SKM-1 (cell line): ENCODE measurements at regions not wholly inside any gene's neighbourhood (a gene's known extent, or its start where the extent isn't known, plus 50 kb on each side); places are given as distances from the start of the nearest gene placed in this dataset.

Experiments used
- DNase-seq: peaks from one replicate; lab custom pipeline; 2025; ENCODE audit not compliant: unreplicated experiment; lab: John Stamatoyannopoulos, UW

DNA sequence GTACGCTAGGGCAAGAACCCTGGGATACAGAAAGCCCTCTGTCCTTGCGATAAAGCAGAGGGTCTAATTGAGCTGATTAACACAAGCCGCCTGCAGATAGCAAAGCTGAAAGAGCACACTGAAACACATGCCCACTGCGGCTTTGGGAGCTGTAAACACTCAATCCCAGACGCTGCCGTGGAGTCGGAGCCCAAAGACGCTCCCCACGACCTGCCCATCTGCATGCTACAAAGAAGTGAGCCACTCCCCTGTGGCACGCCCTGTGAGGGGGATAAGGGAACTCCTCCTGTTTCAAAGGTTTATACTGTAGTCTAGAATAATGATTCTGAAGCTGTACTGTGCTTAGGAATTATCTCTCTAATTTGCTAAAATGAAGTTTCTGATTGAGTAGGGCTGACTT, 985.6 kb upstream of the GHITM start:
- no peak for DNase-seq

DNA sequence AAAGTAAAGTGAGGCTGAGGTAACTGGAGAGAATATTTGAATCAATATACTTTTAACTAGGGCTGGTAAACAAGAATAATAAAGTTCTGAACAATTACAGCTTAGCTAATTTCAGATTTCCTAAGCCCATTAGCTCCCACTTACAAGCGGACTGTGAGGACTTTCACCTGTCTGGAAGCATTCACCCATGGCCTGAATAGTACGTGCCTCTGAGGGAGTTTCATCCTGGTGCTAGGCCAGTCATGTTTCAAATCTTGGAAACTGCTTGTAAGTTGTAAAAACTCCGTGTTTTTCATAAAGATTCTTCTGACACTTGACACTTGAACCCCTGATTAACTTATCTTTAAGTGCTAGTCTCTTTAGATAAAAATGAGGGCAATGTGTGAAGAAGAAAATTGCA, 975.2 kb upstream of the GHITM start:
- no peak for DNase-seq

DNA sequence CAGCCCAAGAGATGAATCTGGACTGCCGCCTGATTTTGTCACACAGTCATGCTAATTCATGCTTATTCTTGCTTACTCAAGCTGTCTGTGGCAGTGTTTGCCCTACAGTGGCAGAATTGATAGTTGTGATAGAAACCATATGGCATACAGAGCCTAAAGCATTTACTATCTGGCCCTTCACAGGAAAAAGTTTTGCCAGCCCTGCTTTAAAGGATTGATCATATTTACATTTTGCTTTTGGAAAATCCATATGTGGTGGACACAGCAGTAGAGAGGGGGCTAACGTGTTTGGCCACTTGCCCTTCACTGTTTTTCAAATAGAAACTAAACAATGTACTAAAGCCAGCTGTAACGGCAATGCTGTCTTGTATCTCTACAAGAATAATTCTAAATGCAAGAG, 974.0 kb upstream of the GHITM start:
- DNase-seq: no peak

DNA sequence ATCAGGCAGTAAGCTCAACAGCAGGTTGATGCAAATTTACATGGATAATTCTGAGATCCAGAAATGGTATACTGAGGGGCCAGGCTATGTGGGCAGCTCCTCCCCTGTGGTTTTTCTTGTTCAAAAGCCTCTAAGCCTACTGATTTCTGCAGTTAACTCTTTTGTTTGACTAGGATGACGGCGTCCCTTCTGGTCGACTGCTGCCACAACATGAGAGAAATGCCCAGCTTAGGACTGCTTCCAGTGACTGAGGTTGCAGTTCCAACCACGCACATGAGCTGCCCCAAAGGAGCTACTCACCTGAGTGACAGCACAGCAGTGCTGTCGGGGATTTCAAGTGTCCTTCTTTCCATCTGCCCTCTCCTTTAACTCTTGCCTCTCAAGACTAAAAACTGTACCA, 973.0 kb upstream of the GHITM start:
- DNase-seq: no peak

DNA sequence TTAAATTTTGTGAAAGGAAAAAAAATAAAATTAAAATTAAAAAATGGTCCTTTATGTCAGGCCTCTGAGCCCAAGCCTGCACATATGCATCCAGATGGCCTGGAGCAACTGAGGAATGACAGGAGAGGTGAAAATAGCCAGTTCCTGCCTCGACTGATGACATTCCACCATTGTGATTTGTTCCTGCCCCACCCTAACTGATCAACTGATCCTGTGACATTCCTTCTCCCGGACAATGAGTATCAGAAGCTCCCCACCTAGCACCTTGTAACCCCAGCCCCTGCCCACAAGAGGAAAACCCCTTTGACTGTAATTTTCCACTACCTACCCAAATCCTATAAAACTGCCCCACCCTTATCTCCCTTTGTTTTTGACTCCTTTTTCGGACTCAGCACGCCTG, 972.2 kb upstream of the GHITM start:
- DNase-seq: no peak

DNA sequence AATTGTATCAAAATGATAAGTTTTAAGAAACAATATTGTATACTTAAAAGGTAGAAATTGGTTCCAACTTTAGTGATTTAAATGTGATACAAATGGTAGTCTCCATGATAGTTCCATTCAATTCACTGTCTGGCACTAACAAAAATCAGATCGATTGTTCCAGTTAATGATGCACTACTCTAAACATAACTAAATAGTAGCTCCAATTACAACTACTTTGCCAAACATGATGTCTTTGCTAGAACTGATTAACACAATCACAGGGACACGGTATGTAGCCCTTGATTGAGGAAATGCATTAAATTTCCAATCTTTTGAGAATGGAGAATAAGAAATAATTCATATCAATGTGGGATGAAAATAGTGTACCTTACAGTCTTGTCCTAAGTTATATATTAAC, 962.4 kb upstream of the GHITM start:
- DNase-seq: no peak

DNA sequence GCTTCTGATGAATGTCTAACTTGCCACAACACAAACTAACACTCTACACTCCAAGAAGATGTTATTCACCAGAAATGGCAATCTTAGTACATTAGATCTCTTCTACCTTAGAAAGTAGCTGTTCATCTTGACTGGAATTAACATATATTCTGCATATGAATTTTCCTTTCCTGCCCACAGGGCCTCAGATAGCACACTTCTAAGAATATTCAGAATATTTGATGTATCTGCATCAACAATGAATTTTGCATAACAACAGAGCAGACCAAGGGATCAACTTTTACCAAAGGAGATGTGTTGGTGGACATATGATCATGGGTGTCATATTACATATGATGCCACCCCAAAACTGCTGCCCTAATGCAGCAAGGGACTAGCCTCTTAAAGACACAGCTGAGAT, 960.8 kb upstream of the GHITM start:
- no peak for DNase-seq

DNA sequence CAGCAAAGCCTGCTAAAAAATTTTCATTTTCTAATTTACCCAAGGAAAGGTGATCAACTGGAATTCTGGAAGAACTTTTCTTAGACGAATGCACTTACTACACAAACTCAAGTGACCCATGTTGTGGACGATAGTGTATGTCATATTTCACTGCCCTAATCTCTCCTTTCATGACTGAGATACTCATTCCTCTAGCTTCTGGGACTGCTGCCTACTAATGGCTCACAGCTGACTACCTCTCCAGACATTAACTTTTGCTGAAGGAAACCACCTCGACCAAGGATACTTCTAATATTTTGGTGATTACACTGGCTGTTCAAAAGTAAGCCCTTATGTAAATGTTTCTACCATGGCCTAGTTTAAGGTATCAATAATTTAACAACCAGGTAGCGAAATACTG, 959.9 kb upstream of the GHITM start:
- no peak for DNase-seq

DNA sequence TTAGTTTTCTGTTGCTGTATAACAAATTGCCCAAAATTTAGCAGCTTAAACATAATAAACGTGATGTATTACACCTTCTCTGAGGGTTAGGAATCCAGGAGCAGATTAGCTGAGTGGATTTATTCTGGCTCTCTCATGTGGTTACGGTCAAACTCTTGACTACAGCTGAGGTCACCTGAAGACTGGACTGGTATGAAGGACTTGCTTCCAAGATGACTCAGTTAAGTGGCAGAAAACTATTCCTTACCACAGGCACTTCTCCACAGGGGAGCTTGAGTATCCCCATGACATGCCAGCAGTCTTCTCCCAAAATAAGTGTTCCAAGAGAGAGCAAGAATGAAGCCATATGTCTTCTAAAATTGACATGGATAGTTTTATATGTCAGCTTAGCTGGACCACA, 957.2 kb upstream of the GHITM start:
- DNase-seq: no peak

DNA sequence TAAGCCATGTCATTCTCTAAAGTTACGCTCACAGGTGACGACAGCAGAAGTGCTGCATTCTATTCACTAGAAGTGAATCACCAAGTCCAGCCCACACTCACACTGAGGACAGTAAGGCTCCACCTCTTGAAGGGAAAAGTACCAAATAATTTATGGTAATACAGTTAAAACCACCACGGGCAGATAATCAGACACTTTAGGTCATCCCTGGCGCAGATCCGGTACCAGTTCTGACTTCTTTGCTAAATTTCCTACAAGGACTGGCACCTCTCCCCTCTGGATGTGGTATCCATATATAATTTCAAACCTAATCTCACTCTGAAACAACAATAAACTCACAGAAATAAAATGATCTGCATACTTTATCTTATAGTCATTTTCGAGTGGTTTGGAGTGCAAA, 954.7 kb upstream of the GHITM start:
- DNase-seq: no peak

DNA sequence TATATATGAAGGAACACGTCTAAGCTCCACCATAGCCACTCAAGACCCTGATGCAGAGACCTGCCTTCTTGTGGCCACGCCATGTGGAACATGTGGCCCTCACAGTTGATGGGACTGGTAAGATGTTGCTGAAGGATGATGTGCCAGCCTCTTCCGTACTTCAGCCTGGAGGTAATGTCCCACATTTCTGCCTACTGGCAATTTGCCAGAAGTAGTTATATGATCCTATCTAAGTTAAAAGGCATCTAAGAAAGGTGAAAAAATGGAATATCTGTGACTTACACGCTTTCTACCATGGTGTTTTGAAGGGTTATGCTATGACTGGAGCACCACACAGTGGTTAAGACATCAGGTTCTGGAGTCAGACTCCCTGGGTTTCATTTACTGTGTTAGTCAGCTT, 948.7 kb upstream of the GHITM start:
- no peak for DNase-seq

DNA sequence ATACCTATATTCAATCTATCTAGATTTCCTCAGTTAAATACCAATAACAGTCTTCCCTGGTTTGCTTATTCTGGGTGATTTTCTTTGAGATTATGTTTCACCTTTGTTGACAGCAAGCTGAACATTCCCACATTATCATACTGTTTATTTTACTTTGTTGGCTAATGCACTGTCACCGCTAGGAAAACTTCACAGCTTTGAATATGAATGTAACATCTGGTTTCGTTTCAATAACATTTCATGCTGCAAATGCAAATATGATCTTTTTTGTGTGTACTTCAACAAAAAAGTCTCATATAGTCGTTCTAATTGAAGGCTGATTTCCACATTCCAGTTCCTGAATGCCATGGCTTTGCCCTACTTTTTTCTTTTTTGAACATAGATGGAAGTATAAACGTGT, 946.3 kb upstream of the GHITM start:
- no peak for DNase-seq

DNA sequence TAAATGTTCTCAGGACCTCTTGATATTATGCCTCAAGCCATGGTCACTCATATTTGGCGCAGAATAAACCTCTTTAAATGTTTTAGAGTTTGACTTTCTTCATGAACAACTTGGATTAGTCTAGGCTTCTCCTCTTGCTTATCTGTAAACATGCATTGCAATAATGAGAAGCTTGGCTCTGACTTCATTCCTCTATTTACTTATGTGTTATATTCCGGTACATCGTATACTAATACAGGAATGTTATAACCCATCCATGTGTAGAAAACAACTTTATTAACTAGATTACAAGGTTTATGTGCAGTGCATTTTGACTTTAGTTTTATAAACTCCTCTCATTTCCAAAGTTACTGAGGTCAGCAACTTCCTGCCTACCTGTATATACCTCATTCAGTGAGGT, 944.3 kb upstream of the GHITM start:
- no peak for DNase-seq

DNA sequence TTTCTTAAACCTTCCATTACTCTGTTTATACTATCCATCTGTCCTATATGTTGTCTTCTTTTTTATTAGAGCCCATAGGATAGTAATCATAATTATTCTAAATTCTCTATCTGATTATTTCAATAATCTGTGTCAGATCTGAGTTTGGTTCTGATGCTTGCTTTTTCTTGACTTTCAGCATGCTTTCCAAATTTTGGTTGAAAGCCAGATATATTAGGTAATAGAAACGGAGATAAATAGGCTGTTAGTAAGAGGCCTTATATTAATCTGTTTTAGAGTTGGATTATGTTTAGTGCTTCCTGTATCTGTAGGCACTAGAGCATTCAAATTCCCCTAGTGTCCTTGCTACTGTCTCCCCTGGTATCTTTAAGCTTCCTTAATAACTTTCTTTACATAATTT, 939.9 kb upstream of the GHITM start:
- no peak for DNase-seq

DNA sequence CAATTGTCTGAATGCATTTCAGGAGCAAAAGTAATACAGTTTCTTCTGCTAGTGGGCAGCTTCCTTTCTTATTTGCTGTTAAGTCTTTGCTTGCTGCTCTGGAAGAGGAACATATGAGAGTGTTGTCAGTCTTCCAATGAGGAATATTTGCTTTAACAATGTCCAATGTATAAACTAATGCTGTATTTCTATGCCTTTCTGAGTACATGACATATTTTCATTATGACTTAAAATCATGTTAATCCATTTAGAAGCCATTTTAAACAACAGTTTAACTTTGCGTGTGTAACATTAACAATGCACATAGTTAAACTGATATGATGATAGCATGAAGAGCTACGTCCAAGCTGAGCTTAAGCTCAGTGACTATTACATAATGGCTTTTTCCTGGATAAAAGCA, 933.4 kb upstream of the GHITM start:
- no peak for DNase-seq

DNA sequence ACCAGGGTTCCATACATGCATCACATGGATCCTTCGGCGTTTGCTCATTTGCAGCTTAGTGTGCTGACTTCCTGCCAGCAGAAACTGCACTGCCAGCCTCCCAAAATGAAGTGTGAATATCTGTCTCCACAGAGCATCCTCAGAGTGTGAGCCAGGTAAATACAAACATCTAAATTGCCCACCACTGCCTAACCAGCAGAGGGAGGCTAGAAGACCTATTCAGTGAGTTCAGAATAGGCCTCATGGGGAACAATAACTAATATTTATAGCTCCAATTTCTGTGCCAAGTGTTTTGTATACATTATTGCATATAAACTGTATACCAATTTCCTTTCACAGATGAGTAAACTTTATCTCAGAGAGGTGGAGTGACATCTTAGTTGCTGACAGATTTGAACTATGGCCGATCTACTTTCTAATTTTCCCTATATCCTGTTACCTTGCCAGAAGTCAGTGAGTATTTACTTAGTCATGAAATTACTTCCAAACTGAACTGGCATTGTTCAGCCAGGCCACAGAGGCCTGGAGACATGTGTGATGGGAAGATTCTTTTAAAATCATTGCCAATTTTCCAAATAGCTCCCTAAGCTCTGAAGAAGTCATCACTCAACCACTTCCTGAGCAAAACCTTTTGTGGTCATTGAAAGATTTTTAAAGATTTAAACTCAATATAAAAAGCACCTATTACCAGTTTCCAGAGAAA, 926.5 kb upstream of the GHITM start:
- DNase-seq: no peak

DNA sequence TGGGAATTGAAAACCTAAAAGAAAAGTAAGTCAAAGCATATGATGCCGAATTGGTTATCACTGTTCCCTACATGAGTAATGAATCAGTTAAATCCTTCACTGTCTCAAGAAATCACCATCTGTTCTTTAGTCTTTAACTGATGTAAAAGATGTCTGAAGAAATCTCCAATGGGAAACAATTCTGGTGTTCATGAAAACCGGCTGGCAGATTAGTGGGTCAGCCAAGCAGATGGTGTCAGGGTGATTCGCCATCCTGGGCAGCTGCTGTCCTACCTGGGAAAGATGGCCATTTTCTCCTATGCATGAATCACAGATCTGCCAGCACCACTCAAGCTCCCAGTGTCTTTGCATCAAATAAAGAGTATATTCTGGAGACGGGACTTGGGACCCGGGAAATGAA, 925.2 kb upstream of the GHITM start:
- DNase-seq: no peak

DNA sequence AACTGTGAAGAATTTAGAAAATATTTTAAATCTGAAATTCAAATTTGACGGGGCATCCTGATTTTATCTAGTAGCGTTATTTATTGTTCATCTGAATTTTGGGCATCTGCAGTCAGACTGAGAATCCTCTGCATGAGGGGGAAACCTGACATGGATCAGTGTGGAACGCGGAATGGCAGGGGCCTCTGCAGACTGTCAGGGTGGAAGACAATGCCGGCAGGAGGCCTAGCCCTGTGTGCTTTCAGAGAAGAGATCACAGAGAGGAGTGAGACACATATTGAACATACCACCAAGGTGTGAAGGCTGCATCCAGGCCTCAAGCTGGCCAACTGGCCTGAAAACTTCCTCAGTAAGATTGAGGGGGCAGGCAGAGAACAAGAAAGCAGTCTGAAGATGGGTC, 921.1 kb upstream of the GHITM start:
- no peak for DNase-seq

DNA sequence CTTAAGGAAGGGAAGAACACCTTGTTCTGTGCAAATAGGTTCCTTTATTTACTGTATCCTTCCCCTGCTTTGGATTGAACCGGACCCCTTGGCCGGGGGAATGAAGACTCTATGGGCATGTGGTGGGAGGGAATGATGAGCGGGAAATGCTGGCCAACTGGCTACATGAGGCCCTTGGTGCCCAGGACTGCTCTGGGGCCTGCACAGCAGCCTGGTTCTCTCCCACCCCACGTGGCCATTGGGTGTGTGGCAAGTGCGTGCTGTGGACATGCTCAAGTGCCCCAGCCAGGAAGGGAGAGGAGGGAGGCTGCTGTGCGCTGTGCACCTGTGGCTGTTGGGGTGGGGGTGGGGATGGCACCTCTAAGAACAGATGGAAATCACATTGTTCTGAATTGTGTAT, 917.0 kb upstream of the GHITM start:
- no peak for DNase-seq

DNA sequence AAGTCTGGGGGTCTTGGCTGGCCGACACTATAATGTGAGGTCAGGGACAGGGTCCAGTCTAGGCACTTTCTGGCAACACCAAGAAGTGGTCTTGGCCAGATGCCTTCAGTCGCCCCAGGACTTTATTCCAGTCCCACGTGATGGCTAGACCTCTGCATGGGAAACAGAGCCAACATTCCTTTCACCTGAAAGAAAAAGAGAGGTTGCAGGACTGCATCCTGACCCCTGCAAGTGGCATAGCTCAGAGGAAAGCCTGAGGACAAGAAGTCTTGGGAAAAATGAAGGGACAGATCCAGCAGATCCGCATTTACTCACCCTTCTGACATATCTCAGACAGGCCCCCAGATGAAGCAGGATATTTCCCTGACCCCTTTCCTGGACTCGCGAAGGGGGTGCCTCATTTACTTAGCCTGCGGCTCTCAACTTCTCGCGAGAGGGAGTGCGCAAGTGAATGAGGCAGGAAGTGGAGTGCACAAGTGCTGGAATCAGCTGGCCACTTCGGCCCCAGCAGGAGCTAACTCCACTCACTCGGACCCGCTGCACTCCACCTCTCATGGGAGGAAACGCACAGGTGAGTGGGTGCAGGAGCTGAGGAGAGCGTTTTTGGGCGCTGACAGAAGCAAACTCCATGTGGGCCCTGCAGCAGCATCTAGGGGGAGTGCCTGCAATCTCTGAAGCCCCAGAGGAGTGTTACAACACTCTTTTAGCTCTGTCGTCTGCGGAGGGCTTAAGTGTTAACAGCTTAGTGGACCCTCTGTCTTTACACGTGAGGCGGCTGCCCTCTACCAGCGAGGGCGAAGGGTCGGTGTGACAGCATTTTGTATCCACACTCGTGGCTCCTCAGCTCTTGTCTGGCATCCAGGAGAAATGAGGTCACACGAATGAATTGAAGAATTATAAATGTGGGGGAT, 916.2 kb upstream of the GHITM start:
- no peak for DNase-seq

DNA sequence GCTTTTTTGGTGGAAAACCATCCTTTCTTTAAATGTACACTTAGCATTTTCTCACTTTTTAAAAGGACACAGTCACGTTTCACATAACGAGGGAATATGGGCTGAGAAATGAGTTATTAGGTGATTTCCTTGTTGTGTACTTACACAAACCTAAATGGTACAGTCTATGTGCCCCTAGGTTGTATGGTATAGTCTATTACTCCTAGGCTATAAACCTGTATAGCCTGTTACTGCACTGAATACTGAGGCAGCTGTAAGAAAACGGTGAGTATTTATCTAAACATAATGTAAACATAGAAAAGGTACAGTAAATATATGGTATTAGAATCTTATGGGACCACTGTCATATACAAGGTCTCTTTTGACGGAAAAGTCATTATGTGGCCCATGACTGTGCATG, 913.5 kb upstream of the GHITM start:
- no peak for DNase-seq

DNA sequence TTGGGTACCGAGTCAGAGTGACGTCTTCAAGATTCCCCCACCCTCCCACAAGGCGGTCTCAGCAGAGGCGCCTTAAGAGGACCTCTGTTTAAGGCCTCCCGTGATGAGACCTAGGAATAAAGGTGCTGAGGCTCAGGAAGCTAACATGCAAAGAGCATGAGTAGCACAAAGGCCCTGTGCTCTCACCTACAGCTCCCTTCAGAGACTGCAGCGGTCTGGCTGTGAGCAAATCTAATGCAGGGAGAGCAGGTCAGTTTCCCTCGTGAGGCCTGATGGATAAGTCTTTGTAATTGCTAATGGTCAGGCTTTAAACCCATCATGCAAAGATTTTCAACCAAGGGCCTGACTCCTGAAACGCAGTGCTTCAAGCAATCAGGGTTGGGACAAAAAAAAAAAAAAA, 909.3 kb upstream of the GHITM start:
- DNase-seq: no peak

DNA sequence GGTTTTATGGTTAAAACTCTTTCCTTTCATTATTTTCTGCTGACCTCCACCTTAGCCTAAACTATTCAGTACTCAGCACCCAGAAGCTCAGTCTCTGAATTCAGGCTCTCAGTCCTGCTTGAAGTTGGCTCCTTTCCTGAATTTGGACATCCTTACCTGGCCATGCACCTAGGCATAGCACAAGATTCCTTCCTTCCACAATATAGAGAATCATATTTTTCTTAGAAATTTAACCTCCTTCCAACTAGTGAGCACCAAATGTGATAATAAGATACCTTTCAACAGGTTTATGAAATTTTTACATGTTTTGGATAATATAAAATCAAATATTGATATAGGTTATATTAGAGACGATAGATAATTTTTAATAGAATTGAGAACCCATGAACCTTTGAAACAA, 905.6 kb upstream of the GHITM start:
- no peak for DNase-seq
